ENCODE measurements at regions not wholly inside any gene's neighbourhood (a gene's known extent, or its start where the extent isn't known, plus 50 kb on each side); places are given as distances from the start of the nearest gene placed in this dataset.

DNA sequence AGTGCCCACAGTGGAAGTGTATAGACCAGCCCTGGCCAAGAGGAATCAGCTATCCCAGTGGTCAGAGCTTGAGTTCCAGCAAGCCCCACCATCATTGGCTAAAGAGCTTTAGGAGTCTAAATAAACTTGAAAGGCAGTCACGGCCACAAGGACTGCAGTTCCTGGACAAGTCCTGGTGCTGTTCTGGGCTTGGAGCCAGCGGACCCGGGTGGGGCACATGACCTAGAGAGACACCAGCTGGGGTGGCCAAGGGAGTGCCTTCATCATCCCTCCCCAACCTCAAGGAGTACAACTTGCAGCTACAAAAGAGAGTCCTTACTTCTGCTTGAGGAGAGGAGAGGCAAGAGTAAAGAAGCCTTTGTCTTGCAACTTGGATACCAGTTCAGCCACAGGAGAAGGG lies 439.8 kb upstream of the TMEFF2 start:
- TF ChIP-seq, protein P1, sequence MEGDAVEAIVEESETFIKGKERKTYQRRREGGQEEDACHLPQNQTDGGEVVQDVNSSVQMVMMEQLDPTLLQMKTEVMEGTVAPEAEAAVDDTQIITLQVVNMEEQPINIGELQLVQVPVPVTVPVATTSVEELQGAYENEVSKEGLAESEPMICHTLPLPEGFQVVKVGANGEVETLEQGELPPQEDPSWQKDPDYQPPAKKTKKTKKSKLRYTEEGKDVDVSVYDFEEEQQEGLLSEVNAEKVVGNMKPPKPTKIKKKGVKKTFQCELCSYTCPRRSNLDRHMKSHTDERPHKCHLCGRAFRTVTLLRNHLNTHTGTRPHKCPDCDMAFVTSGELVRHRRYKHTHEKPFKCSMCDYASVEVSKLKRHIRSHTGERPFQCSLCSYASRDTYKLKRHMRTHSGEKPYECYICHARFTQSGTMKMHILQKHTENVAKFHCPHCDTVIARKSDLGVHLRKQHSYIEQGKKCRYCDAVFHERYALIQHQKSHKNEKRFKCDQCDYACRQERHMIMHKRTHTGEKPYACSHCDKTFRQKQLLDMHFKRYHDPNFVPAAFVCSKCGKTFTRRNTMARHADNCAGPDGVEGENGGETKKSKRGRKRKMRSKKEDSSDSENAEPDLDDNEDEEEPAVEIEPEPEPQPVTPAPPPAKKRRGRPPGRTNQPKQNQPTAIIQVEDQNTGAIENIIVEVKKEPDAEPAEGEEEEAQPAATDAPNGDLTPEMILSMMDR (IDR thresholded peaks at IDR 0.05 in 8 of 11, conservative IDR thresholded peaks at IDR 0.05 in 3 of 11), result no peak
- TF ChIP-seq POLR2AphosphoS5 (IDR thresholded peaks at IDR 0.05), result no peak

Data from spleen (tissue), 7 donors.